Brain microvascular endothelial cell (primary cell): ENCODE measurements at regions not wholly inside any gene's neighbourhood (a gene's known extent, or its start where the extent isn't known, plus 50 kb on each side); places are given as distances from the start of the nearest gene placed in this dataset.

ENCODE experiments used
- DNase-seq: peaks from one replicate; pipeline ENCODE4 v3.0.0-alpha.2; 2020
- H3K27ac ChIP-seq: fragments of 250-450 bp; sonication (Bioruptor Pico); 2 replicates; pipeline ENCODE4 v1.5.1; 2020; ENCODE audit warnings: mild to moderate bottlenecking, moderate library complexity
- H3K27me3 ChIP-seq: fragments of 250-450 bp; sonication (Bioruptor Pico); replicated peaks from 2 replicates; pipeline ENCODE4 v1.5.1; 2020; ENCODE audit warnings: mild to moderate bottlenecking
- H3K36me3 ChIP-seq: fragments of 250-450 bp; sonication (Bioruptor Pico); replicated peaks from 2 replicates; pipeline ENCODE4 v1.5.1; 2020; ENCODE audit warnings: mild to moderate bottlenecking
- H3K4me3 ChIP-seq: 2 replicates; pipeline ENCODE4 v1.5.1; 2011; ENCODE audit warnings: low read depth, mild to moderate bottlenecking, control low read depth, low read length, moderate library complexity
- CTCF ChIP-seq: IDR thresholded peaks from 2 replicates; pipeline ENCODE4 v1.5.1; 2011; ENCODE audit warnings: low read depth, mild to moderate bottlenecking, moderate library complexity, low read length, control low read depth, inconsistent platforms; ENCODE audit errors: missing control alignments
- in situ Hi-C: cut with HindIII; loops from 2 replicates; pipeline ENCODE4 v1.10.0; 2017; ENCODE audit warnings: low sequenced_read_pairs, low pct_ligation_motif_present

- Histone ChIP-seq H3K27me3 (no peaks in the 10 kb centered on the region), H3K4me3 (peak overlapping the region; percentile 70), H3K27ac (no peak overlapping the region), H3K36me3 (no peaks in the 10 kb centered on the region)
- peak; percentile 2 for DNase-seq
- TF ChIP-seq CTCF: no peak
- in situ Hi-C loops: no loop called here
Observed at GRCh38 chrX:45850775-45851433, 650.2 kb upstream of the DIPK2B start.

GRCh38 chrX:45850197-45850774 lies 649.6 kb upstream of the DIPK2B start:
- TF ChIP-seq CTCF: no peak
- no peaks in the 10 kb centered on the region for H3K36me3 ChIP-seq
- H3K4me3 ChIP-seq: peak overlapping the region; percentile 70
- in situ Hi-C loops: no loop called here
- no peak for DNase-seq
- H3K27me3 ChIP-seq: no peaks in the 10 kb centered on the region
- no peak overlapping the region for H3K27ac ChIP-seq

GRCh38 chrX:45849261-45849862 lies 648.7 kb upstream of the DIPK2B start:
- H3K27me3 ChIP-seq: no peaks in the 10 kb centered on the region
- H3K36me3 ChIP-seq: no peaks in the 10 kb centered on the region
- DNase-seq: peak; percentile 56
- peak; percentile 51 for TF ChIP-seq CTCF
- H3K4me3 ChIP-seq: peak overlapping the region; percentile 70
- in situ Hi-C loops: no loop called here
- no peak overlapping the region for H3K27ac ChIP-seq

GRCh38 chrX:45847961-45848360 lies 647.3 kb upstream of the DIPK2B start:
- TF ChIP-seq CTCF: no peak
- in situ Hi-C loops: no loop called here

GRCh38 chrX:45846328-45846727 lies 645.7 kb upstream of the DIPK2B start:
- Histone ChIP-seq H3K27me3 (no peaks in the 10 kb centered on the region), H3K4me3 (no peak overlapping the region), H3K36me3 (no peaks in the 10 kb centered on the region), H3K27ac (no peak overlapping the region)
- DNase-seq: no peak
- in situ Hi-C loops: no loop called here
- TF ChIP-seq CTCF: no peak

More at GRCh38 chrX:45847961-45848360, 647.3 kb upstream of the DIPK2B start:
- Histone ChIP-seq H3K27me3 (no peaks in the 10 kb centered on the region), H3K4me3 (no peak overlapping the region), H3K27ac (no peak overlapping the region), H3K36me3 (no peaks in the 10 kb centered on the region)
- DNase-seq: no peak
